HFF-Myc (cell line): ENCODE measurements at regions not wholly inside any gene's neighbourhood (a gene's known extent, or its start where the extent isn't known, plus 50 kb on each side); places are given as distances from the start of the nearest gene placed in this dataset.
"Not testable (repeated sequence)": the region's sequence is repeated elsewhere in the genome, so short reads cannot be mapped to it uniquely, and the experiment has no call there.

Source experiments
- DNase-seq: peaks from one replicate; pipeline ENCODE4 v3.0.0-alpha.2; 2011; ENCODE audit warnings: low read depth; ENCODE audit errors: extremely low read depth
- H3K4me3 ChIP-seq: replicated peaks from 2 replicates; pipeline ENCODE4 v1.5.1; 2011; ENCODE audit warnings: low read depth, mild to moderate bottlenecking, control low read depth, low read length
- CTCF ChIP-seq: IDR thresholded peaks from 2 replicates; pipeline ENCODE4 v1.5.1; 2012; ENCODE audit warnings: mild to moderate bottlenecking, low read depth, low read length, control low read depth; ENCODE audit errors: missing control alignments

DNA sequence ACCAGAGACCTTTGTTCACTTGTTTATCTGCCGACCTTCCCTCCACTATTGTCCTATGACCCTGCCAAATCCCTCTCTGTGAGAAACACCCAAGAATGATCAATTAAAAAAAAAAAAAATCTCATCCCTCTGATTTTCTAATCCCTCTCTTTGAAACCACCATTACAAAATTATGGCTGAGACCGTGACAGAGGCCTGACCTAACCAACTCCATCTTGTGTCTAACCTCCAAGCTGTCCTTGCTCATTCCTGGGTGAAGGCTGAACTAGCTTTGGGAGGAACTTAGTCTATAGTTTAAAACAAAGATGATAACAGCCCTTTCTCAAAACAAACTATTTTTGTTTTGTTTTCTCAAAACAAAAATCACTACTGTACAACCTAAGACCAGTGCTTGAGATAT lies 474.5 kb downstream of the TMEM114 start:
- no peak for TF ChIP-seq CTCF
- no peak for DNase-seq
- no peak overlapping the region for H3K4me3 ChIP-seq

DNA sequence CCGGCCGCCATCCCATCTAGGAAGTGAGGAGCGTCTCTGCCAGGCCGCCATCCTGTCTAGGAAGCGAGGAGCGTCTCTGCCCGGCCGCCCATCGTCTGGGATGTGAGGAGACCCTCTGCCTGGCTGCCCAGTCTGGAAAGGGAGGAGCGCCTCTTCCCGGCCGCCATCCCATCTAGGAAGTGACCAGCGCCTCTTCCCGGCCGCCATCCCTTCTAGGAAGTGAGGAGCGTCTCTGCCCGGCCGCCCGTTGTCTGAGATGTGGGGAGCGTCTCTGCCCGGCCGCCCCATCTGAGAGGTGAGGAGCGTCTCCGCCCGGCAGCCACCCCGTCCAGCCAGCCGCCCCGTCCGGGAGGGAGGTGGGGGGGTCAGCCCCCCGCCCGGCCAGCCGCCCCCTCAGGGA lies 475.4 kb downstream of the TMEM114 start:
- not testable (repeated sequence) for H3K4me3 ChIP-seq, DNase-seq

GRCh38 chr16:8113843-8114242 lies 476.5 kb downstream of the TMEM114 start:
- DNase-seq: no peak
- no peak overlapping the region for H3K4me3 ChIP-seq
- no peak for TF ChIP-seq CTCF

- H3K4me3 ChIP-seq: no peak overlapping the region
- no peak for DNase-seq
- no peak for TF ChIP-seq CTCF
Measured at GRCh38 chr16:8110572-8111514, 479.5 kb downstream of the TMEM114 start.

GRCh38 chr16:8109510-8110369 lies 480.6 kb downstream of the TMEM114 start:
- H3K4me3 ChIP-seq: no peak overlapping the region

GRCh38 chr16:8108991-8109509 lies 481.3 kb downstream of the TMEM114 start:
- no peak overlapping the region for H3K4me3 ChIP-seq
- TF ChIP-seq CTCF: no peak
- DNase-seq: no peak

More at GRCh38 chr16:8109510-8110369, 480.6 kb downstream of the TMEM114 start:
- no peak for TF ChIP-seq CTCF
- DNase-seq: no peak

GRCh38 chr16:8107296-8107695 lies 483.0 kb downstream of the TMEM114 start:
- H3K4me3 ChIP-seq: no peak overlapping the region
- TF ChIP-seq CTCF: no peak
- no peak for DNase-seq
